PFSK-1 (cell line): ENCODE measurements at regions not wholly inside any gene's neighbourhood (a gene's known extent, or its start where the extent isn't known, plus 50 kb on each side); places are given as distances from the start of the nearest gene placed in this dataset.

Experiments used
- FOXP2 ChIP-seq: optimal IDR thresholded peaks from 2 replicates; pipeline ENCODE3; 2011; ENCODE audit warnings: borderline replicate concordance, control low read depth, inconsistent platforms; ENCODE audit not compliant: insufficient read depth; ENCODE audit errors: extremely low read length, extremely low read depth
- POLR2AphosphoS5 ChIP-seq: IDR thresholded peaks from 2 replicates; pipeline ENCODE4 v1.6.1; 2012; ENCODE audit warnings: low read depth, mild to moderate bottlenecking, control low read depth, low read length, moderate library complexity
- REST ChIP-seq, 2 experiments: IDR thresholded peaks; 2 replicates each; pipeline versions ENCODE4 v1.6.1 to v1.8.0; 2011 to 2012; ENCODE audit warnings: low read depth in 2 of 2, low read length in 2 of 2, control low read depth in 1 of 2, inconsistent platforms in 1 of 2, mild to moderate bottlenecking in 1 of 2, moderate library complexity in 1 of 2; ENCODE audit not compliant: insufficient read depth in 1 of 2
- SIN3A ChIP-seq: IDR thresholded peaks from 2 replicates; pipeline ENCODE4 v1.6.1; 2012; ENCODE audit warnings: mild to moderate bottlenecking, low read length, moderate library complexity, borderline replicate concordance; ENCODE audit not compliant: insufficient read depth
- TAF1 ChIP-seq: IDR thresholded peaks from 2 replicates; pipeline ENCODE4 v1.6.1; 2012; ENCODE audit warnings: low read length, control low read depth, borderline replicate concordance; ENCODE audit not compliant: insufficient read depth

- TF ChIP-seq SIN3A = no peak
- no peak for TF ChIP-seq POLR2AphosphoS5
- no peak for TF ChIP-seq TAF1
- no peak for TF ChIP-seq REST (IDR thresholded peaks at IDR 0.05; ENCODE audit: insufficient read depth in 1 of 2, low read depth in 2 of 2, low read length in 2 of 2)
- TF ChIP-seq FOXP2 = no peak
Measured at GRCh38 chr3:99407257-99407656, 231.1 kb upstream of the COL8A1 start.

GRCh38 chr3:99402755-99403154, 235.6 kb upstream of the COL8A1 start:
- no peak for TF ChIP-seq TAF1
- no peak for TF ChIP-seq SIN3A
- no peak for TF ChIP-seq POLR2AphosphoS5
- no peak for TF ChIP-seq FOXP2
- no peak for TF ChIP-seq REST (IDR thresholded peaks at IDR 0.05; ENCODE audit: insufficient read depth in 1 of 2, low read depth in 2 of 2, low read length in 2 of 2)

- TF ChIP-seq TAF1 (no peak), POLR2AphosphoS5 (no peak), SIN3A (no peak), FOXP2 (no peak)
Measured at GRCh38 chr3:99400352-99400751, 238.0 kb upstream of the COL8A1 start.

GRCh38 chr3:99396651-99397275, 241.6 kb upstream of the COL8A1 start:
- no peak for TF ChIP-seq POLR2AphosphoS5
- no peak for TF ChIP-seq FOXP2
- TF ChIP-seq SIN3A = no peak
- TF ChIP-seq TAF1 = no peak
- TF ChIP-seq REST (IDR thresholded peaks at IDR 0.05; ENCODE audit: insufficient read depth in 1 of 2, low read depth in 2 of 2, low read length in 2 of 2) = no peak

GRCh38 chr3:99394831-99395778, 243.3 kb upstream of the COL8A1 start:
- no peak for TF ChIP-seq POLR2AphosphoS5
- TF ChIP-seq REST (IDR thresholded peaks at IDR 0.05; ENCODE audit: insufficient read depth in 1 of 2, low read depth in 2 of 2, low read length in 2 of 2) = no peak
- no peak for TF ChIP-seq FOXP2
- TF ChIP-seq TAF1 = no peak
- no peak for TF ChIP-seq SIN3A
